Suprapubic skin (tissue), 4 donors: ENCODE measurements at regions not wholly inside any gene's neighbourhood (a gene's known extent, or its start where the extent isn't known, plus 50 kb on each side); places are given as distances from the start of the nearest gene placed in this dataset.
"Not testable (repeated sequence)": the region's sequence is repeated elsewhere in the genome, so short reads cannot be mapped to it uniquely, and the experiment has no call there.

Experiments
- DNase-seq, 2 donors: peaks; one replicate each; pipeline ENCODE4 v3.0.0-alpha.2; 2019; ENCODE audit warnings: low spot score in 2 of 2
- H3K27ac ChIP-seq: fragments of 200-600 bp; sonication (generic); one replicate; pipeline ENCODE4 v1.5.1; 2019
- H3K27me3 ChIP-seq: fragments of 200-600 bp; sonication (generic); one replicate; pipeline ENCODE4 v1.5.1; 2019
- H3K36me3 ChIP-seq: fragments of 200-600 bp; sonication (generic); one replicate; pipeline ENCODE4 v1.5.1; 2019
- H3K4me1 ChIP-seq: fragments of 200-600 bp; sonication (generic); one replicate; pipeline ENCODE4 v1.5.1; 2019
- H3K4me3 ChIP-seq: fragments of 200-600 bp; sonication (generic); one replicate; pipeline ENCODE4 v1.5.1; 2019; ENCODE audit warnings: mild to moderate bottlenecking
- H3K9me3 ChIP-seq: fragments of 200-600 bp; sonication (generic); one replicate; pipeline ENCODE4 v1.5.1; 2019
- CTCF ChIP-seq, 2 donors: fragments of 200-600 bp in 1 of 2; fragments of 450-650 bp in 1 of 2; sonication (generic) in 1 of 2; IDR thresholded peaks; one replicate each; pipeline ENCODE4 v1.5.1; 2016 to 2019; ENCODE audit warnings: antibody characterized with exemption in 2 of 2, mild to moderate bottlenecking in 1 of 2, moderate library complexity in 1 of 2
- EP300 ChIP-seq: sonication (generic); formaldehyde crosslinking; IDR thresholded peaks from one replicate; pipeline ENCODE4 v1.6.1; 2017; ENCODE audit warnings: antibody characterized with exemption
- POLR2A ChIP-seq, 2 donors: fragments of 450-650 bp; IDR thresholded peaks; one replicate each; pipeline ENCODE4 v1.6.1; 2017; ENCODE audit warnings: antibody characterized with exemption in 2 of 2, mild to moderate bottlenecking in 2 of 2, moderate library complexity in 2 of 2
- POLR2AphosphoS5 ChIP-seq, 3 donors: sonication (generic); formaldehyde crosslinking; IDR thresholded peaks; one replicate each; pipeline ENCODE4 v1.6.1; 2017; ENCODE audit warnings: antibody characterized with exemption in 3 of 3
- WGBS: methylation state at CpG from one replicate; pipeline ENCODE4 v1.1.5; 2018; 5-methylcytosine and 5-hydroxymethylcytosine counted together

- H3K27me3 ChIP-seq, result no peaks in the 10 kb centered on the region
- no peak overlapping the region for H3K4me3 ChIP-seq
- TF ChIP-seq CTCF (IDR thresholded peaks at IDR 0.05) (no peak), POLR2A (IDR thresholded peaks at IDR 0.05) (no peak), POLR2AphosphoS5 (IDR thresholded peaks at IDR 0.05) (no peak), EP300 (no peak)
- 76% methylated on average over 6 of the region's 6 CpGs for WGBS
- no peak overlapping the region for H3K27ac ChIP-seq
- peaks cover 5% of the 10 kb centered on the region for H3K9me3 ChIP-seq
- H3K36me3 ChIP-seq, result no peaks in the 10 kb centered on the region
- no peaks in the 10 kb centered on the region for H3K4me1 ChIP-seq
- no peak for DNase-seq
These were observed 492.0 kb upstream of the SALL3 start for GRCh38 chr18:78487649-78488048.

- Histone ChIP-seq H3K4me3 (no peak overlapping the region), H3K36me3 (no peaks in the 10 kb centered on the region), H3K4me1 (no peaks in the 10 kb centered on the region), H3K27me3 (no peaks in the 10 kb centered on the region), H3K27ac (no peak overlapping the region), H3K9me3 (peaks cover 8% of the 10 kb centered on the region)
- TF ChIP-seq CTCF (IDR thresholded peaks at IDR 0.05), result no peak
- no peak for TF ChIP-seq POLR2A (IDR thresholded peaks at IDR 0.05)
- no peak for TF ChIP-seq EP300
- TF ChIP-seq POLR2AphosphoS5 (IDR thresholded peaks at IDR 0.05), result no peak
- WGBS, result 93% methylated on average over 14 of the region's 19 CpGs
- no peak for DNase-seq
These were observed 487.4 kb upstream of the SALL3 start for GRCh38 chr18:78492064-78492812.

DNA sequence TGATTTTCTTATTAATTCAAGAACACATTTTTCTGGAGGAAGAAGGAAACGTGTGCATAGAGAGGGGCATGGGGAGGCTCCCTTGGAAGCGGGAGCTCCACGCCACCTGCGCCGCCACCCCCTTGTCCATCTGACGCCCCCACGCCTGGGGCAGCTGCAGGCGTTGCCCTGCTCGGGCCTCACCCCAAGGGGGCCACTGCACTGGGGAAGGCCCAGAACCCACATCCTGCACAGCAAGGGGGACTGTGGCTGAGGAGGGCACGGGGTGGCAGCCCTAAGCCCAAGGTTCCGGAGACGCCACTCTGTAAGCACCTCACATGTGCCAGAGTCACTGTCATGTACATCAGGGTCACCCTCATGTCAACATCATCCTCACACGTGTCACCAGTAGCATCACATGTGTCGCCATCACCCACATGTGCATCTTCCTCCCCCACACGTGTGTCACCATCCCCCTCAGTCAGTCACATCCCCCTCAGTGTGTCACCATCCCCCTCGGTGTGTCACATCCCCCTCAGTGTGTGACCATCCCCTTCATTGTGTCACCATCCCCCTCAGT, 486.7 kb upstream of the SALL3 start:
- Histone ChIP-seq H3K4me3 (no peak overlapping the region), H3K27me3 (no peaks in the 10 kb centered on the region), H3K36me3 (no peaks in the 10 kb centered on the region), H3K27ac (no peak overlapping the region), H3K9me3 (peaks cover 8% of the 10 kb centered on the region), H3K4me1 (no peaks in the 10 kb centered on the region)
- 92% methylated on average over 8 of the region's 16 CpGs for WGBS
- TF ChIP-seq POLR2AphosphoS5 (IDR thresholded peaks at IDR 0.05) (no peak), POLR2A (IDR thresholded peaks at IDR 0.05) (no peak), EP300 (no peak), CTCF (IDR thresholded peaks at IDR 0.05) (no peak)
- no peak for DNase-seq

- H3K27me3 ChIP-seq, H3K36me3 ChIP-seq, H3K4me1 ChIP-seq, H3K27ac ChIP-seq, H3K9me3 ChIP-seq, H3K4me3 ChIP-seq, DNase-seq: not testable (repeated sequence)
- 22% methylated on average over 3 of the region's 5 CpGs for WGBS
These were observed 486.1 kb upstream of the SALL3 start for GRCh38 chr18:78493490-78493889.

DNA sequence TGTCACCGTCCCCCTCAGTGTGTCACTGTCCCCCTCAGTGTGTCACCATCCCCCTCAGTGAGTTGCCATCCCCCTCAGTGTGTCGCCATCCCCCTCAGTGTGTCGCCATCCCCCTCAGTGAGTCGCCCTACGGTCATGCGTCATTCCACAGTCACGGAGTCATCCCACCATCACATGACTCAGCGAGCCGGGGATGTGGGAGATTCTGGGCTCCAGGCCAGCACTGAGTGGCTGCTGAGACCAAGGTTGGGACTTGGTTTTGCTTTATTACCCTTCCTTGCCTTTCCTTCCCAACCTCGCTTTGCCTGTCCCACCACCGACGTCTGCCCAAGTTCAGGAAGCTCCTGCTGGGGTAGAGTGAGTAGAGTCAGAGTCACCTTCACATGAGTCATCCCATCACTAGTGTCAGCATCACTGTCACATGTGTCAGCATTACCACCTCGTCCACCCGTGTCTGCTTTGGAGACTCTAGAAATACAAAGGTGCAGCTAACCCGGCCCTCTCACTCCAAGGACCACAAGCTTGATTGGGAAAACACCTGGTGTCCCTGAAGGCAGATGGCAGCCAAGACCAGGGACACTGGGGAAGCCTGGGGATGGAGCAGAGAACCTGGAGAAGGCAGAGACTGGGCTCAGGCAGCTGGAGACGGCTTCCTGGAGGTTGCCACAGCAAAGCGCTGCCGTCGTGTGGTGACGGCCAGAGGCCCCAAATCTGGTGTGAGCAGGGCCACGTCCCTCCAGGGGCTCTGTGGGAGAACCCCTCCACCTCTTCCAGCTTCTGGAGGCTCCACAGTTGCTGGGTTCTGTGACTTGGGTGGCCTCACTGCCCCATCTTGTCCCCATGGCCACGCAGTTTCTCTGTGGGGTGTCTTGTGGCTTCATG, 485.2 kb upstream of the SALL3 start:
- Histone ChIP-seq H3K27me3 (no peaks in the 10 kb centered on the region), H3K9me3 (peaks cover 8% of the 10 kb centered on the region), H3K4me1 (no peaks in the 10 kb centered on the region), H3K36me3 (no peaks in the 10 kb centered on the region), H3K27ac (no peak overlapping the region), H3K4me3 (no peak overlapping the region)
- 71% methylated on average over 16 of the region's 22 CpGs for WGBS
- no peak for DNase-seq
- TF ChIP-seq POLR2A (IDR thresholded peaks at IDR 0.05), result no peak
- TF ChIP-seq EP300, result no peak
- no peak for TF ChIP-seq CTCF (IDR thresholded peaks at IDR 0.05)
- no peak for TF ChIP-seq POLR2AphosphoS5 (IDR thresholded peaks at IDR 0.05)
